AG20443 (cell line): ENCODE measurements at regions not wholly inside any gene's neighbourhood (a gene's known extent, or its start where the extent isn't known, plus 50 kb on each side); places are given as distances from the start of the nearest gene placed in this dataset.
"Not testable (repeated sequence)": the region's sequence is repeated elsewhere in the genome, so short reads cannot be mapped to it uniquely, and the experiment has no call there.

Source experiments
- DNase-seq: peaks from one replicate; pipeline ENCODE4 v3.0.0; 2012; ENCODE audit warnings: low spot score, mixed read lengths

DNA sequence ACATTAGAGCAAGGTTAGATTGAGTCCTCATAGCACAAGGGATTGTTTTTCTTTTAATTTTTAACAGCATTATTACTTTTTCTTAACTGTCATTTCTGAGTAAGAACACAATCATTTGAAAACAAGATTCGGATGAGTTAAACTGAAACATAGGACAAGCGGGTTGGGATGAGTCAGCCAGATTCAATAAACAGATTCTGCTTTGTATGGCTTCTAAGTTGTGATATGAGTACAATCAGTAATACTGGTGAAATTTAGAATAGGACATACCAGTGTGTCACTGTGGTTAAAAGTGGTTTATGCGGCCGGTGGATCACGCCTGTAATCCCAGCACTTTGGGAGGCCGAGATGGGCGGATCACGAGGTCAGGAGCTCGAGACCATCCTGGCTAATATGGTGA is 364.3 kb upstream of the CDH10 start:
- DNase-seq = no peak

DNA sequence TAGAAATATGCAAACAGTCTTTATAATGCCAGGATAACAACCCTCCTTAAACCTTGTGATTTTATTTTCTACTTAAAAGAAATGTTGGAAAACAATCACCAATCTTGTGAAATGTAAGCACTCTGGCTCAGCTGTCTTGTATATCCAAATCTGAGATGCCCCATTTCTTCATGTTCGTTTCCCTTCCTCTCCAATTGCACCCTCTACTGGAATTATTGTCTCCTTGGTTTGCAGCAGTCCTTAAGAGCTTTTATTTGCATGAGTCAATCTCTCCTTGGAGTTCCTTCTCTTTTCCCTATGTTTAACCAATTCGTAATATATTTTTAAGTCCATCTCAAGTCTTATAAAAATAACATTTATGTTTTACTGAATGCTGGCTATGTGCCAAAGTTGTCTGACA is 362.0 kb upstream of the CDH10 start:
- peak; percentile 24 for DNase-seq

GRCh38 chr5:25006237-25006636 is 361.5 kb upstream of the CDH10 start:
- DNase-seq = no peak

- DNase-seq = no peak
These were observed 360.7 kb upstream of the CDH10 start for GRCh38 chr5:25005431-25005830.

DNA sequence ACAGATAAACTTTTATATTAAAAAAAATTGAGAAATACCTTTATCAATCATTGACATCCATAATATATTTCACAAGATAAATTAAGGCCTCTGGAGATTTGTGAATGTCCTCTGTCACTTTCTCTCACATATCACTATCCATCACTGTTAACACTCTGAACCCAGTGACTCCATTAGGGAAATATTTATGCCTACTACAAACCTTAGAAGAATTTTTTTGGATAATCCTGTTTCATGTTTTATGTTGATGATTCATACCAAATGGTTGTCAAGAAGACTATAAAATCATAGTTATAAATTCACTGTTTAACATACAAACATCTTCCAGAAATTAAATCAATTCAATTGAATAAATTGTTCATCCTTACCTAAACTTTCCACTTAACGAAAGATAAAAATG is 357.6 kb upstream of the CDH10 start:
- DNase-seq = no peak

GRCh38 chr5:24999732-25000131 is 355.0 kb upstream of the CDH10 start:
- DNase-seq = no peak

DNA sequence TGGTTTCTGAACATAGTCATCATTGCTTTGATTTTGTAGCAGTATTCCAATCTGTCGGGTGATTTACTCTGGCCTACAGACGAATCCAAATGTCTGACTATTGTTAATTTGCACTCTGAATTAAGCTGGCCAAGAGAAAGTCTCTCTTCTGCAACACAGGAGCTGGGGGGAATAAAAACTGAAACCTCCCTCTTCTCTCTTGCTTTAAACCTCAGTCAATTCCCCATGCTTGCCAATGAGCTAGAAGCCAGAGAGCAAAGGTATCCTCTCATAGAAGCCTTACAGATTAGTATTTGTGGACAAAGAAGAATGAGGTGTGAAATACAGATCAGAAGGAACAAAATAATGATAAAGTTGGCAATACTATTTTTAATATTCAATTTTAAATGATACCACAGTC is 353.9 kb upstream of the CDH10 start:
- no peak for DNase-seq

DNA sequence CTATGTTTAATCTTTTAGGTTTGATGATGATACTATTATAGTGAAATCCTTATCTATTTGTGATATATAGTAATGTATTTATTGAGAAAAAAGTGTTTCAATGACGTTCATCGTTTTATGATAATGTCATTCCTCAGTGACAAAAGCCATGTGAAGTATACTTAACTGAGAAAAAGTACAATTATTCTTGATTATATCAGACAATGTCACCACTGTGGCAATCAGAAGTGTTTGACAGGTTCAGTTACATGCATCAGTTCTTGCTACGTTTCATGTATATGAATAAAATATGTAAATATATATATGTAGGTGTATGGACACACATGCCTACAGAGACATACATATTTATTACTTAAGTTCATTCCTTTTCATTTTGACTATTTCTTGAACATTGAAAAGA is 341.5 kb upstream of the CDH10 start:
- DNase-seq = no peak

GRCh38 chr5:24978552-24978951 is 333.8 kb upstream of the CDH10 start:
- not testable (repeated sequence) for DNase-seq

DNA sequence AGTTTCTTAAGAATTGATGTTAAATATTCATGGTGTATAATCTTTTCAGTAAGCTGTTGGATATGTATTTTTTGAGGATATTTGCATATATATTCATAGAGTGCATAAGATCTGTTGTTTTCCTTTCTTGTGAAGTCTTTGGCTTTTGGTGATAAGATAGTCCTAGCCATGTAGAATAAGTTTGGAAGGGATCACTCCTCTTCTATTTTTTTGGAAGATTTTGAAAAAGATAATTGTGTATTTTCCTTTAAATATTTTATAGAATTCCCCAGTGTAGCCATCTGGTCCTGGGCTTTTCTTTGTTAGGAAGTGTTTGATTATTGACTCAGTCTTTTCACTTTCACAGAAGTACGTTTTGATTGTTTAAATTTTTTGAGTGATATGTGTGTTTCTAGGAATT is 318.8 kb upstream of the CDH10 start:
- DNase-seq = no peak

- DNase-seq = no peak
These were observed 278.6 kb upstream of the CDH10 start for GRCh38 chr5:24923400-24923799.

GRCh38 chr5:24918676-24919075 is 273.9 kb upstream of the CDH10 start:
- no peak for DNase-seq

GRCh38 chr5:24916863-24917262 is 272.1 kb upstream of the CDH10 start:
- DNase-seq = no peak

DNA sequence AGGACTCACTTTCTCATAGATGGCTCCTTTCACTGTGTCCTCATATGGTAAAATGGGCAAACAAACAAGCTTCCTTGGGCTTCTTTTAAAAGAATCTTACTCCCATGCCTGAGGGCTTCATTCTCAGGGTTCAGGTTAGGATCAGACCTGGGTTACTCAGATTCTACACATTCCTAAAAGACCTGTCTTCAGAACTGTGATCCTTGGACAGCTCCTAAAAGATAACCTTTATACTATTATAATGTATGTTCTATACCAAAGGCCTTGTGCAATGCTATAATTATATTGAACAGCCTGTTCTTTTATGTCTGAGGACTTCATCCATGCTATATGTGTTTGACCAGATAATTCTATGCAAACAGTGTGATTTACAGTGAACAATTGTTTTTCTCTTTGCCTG is 264.4 kb upstream of the CDH10 start:
- DNase-seq = no peak

DNA sequence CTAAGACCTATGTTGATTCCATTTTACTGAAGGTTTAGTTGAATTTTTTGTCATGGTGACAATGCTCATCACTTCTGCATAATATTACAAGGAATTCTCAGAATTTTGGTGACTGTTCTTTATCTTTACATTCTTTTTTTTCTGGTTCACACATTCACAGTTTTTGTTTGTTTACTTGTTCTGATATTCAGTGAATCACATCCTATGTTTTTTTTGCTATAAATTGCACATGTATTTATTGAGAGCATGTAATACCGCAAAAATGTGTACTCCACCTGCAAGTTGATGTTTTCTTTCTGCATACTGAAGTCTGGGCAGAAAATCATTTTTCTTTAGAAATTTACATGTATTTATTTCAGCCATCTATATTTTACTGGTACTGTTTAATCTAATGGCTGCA is 261.9 kb upstream of the CDH10 start:
- no peak for DNase-seq

DNA sequence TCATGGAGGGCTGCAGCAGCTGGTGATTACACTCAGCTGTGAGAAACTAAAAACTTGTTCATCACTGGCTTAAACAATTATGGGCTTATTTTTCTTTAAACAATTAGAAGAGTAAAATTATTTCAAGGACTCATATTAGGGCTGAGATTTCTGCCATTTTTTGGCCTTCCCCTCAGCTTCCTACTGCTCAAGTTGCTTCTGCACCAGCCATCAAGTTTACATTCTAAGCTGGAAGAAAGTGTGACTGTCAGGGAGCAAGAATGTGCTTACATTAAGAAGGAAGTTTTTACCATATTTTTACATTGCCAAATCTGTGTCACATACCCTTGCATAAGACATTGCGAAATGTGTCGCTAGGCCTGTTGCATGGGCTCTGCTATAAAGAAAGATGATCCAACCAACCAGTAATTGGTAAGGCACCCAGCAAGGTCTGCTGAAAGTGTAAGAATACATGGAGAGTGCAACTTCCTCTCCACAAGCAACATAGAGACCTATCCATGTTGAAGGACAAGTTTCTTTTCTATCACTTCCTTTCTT is 260.3 kb upstream of the CDH10 start:
- DNase-seq = peak; percentile 8

- DNase-seq = no peak
These were observed 254.4 kb upstream of the CDH10 start for GRCh38 chr5:24899180-24899579.

GRCh38 chr5:24864244-24864643 is 219.5 kb upstream of the CDH10 start:
- no peak for DNase-seq

DNA sequence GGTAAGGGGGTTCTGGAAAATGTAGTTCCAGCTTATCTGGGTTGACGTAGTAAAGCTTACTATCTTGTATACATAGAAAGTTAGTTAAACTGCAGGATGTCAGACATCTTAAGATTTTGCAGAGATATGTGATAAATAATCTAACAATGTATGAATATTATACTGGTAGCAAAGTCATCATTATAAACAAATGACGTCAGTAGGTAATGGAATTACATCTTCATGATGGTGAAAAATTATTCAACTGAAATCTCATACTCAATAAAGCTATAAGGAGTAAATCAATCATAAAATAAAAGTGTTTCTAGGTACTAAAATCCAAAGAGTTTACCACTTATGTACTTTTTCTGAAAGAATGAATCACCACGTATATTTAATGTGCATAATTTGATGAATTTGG is 217.3 kb upstream of the CDH10 start:
- no peak for DNase-seq

DNA sequence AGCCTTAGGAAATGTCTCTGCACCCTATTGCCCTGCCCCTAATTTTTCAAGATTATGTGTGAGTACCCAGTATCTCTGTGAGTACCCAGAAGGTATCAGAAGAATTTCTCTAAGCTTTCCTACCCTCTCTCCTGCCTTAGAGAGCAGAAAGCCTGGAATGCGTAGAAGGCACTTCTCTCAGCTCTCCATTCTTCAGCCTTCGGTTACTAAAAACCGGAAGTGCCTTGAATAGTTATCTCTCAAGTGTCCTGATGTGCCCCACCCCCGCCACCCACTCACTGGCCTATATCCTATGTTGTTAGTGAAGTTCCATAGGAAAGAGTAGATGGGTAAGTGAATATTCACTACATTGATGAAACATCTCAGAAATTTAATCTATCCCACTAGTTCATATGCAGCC is 210.7 kb upstream of the CDH10 start:
- no peak for DNase-seq

- no peak for DNase-seq
These were observed 210.1 kb upstream of the CDH10 start for GRCh38 chr5:24854850-24855249.

GRCh38 chr5:24854350-24854749 is 209.6 kb upstream of the CDH10 start:
- no peak for DNase-seq

DNA sequence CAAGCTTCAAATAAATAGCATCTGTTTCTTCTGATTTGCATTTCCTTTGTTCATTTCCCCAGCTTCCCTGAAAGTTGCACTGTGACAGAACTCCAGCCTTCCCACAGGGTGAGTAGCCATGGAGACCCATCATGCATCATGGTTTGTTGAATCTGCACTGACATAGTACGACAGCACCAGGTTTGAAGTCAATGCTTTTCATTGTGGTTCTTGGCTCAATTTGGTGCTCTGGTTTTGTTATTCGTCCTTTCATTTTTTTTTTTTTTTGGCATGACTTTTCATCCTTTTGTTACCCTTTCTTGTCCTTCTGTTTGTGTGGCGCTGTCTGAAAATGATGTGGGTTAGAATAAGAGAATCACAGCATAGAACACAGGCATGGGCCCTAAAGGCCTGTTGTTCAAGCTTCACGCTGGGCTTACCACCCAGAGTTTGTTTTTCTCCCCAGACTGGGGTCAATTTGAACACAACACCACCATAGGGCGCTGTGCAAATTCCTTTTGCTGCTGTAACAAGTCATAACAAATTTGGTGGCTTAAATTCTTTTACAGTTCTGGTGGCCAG is 206.2 kb upstream of the CDH10 start:
- no peak for DNase-seq

- no peak for DNase-seq
These were observed 204.4 kb upstream of the CDH10 start for GRCh38 chr5:24849210-24849609.

DNA sequence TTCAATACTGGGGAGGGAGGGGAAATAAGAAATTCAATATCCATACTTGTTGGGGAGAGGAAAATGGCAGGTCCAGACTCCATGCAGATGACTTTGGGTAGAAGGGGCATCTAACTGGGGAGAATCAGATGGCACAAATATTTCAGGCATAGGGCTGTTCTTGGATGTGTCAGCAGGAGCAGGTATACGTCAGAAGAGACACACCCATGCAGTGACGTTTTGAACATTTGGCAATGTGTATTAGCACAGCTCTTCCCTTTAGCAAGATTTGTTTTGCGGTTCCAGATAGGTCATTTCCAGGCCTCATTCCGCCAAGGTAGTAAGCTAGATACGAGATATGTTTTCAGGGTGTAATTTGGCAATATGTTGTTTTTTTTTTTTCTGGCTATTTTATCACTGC is 187.2 kb upstream of the CDH10 start:
- peak; percentile 8 for DNase-seq
